Right lobe of liver (tissue), 6 donors: ENCODE measurements at regions not wholly inside any gene's neighbourhood (a gene's known extent, or its start where the extent isn't known, plus 50 kb on each side); places are given as distances from the start of the nearest gene placed in this dataset.
"Not testable (repeated sequence)": the region's sequence is repeated elsewhere in the genome, so short reads cannot be mapped to it uniquely, and the experiment has no call there.

Source experiments
- ATAC-seq, 4 donors: fragments of 200-7000 bp; cut with Tn5 transposase; one replicate each; pipeline ENCODE4 v1.9.1; 2020; ENCODE audit warnings: mild to moderate bottlenecking in 4 of 4, moderate library complexity in 4 of 4
- DNase-seq, 3 donors: peaks; one replicate each; pipeline ENCODE4 v3.0.0-alpha.2; 2020
- H3K27ac ChIP-seq, 3 donors: fragments of 200-600 bp; one replicate each; pipeline ENCODE4 v1.8.0; 2022
- H3K27me3 ChIP-seq, 2 donors: fragments of 200-600 bp; one replicate each; pipeline ENCODE4 v1.8.0; 2022
- H3K36me3 ChIP-seq, 4 donors: fragments of 200-600 bp; sonication (generic) in 1 of 4; one replicate each; pipeline versions ENCODE4 v1.5.1 to v1.8.0; 2017 to 2022; ENCODE audit warnings: control low read depth in 1 of 4
- H3K4me1 ChIP-seq, 4 donors: fragments of 200-600 bp; sonication (generic) in 1 of 4; one replicate each; pipeline versions ENCODE4 v1.5.1 to v1.8.0; 2017 to 2022; ENCODE audit warnings: control low read depth in 1 of 4
- H3K4me3 ChIP-seq, 3 donors: fragments of 200-600 bp; one replicate each; pipeline ENCODE4 v1.8.0; 2022
- H3K9me3 ChIP-seq, 4 donors: fragments of 200-600 bp; sonication (generic) in 1 of 4; one replicate each; pipeline versions ENCODE4 v1.5.1 to v1.8.0; 2017 to 2022; ENCODE audit warnings: control low read depth in 1 of 4
- CTCF ChIP-seq, 4 donors: fragments of 200-600 bp in 3 of 4; fragments of 450-650 bp in 1 of 4; IDR thresholded peaks; one replicate each; pipeline versions ENCODE4 v1.5.1 to v1.8.0; 2016 to 2022; ENCODE audit warnings: antibody characterized with exemption in 4 of 4, mild to moderate bottlenecking in 2 of 4
- POLR2A ChIP-seq: fragments of 450-650 bp; IDR thresholded peaks from one replicate; pipeline ENCODE4 v1.6.1; 2017; ENCODE audit warnings: antibody characterized with exemption, mild to moderate bottlenecking
- WGBS: methylation state at CpG from one replicate; pipeline ENCODE4 v1.1.6; 2018; ENCODE audit warnings: low coverage, low lambda C conversion rate; ENCODE audit not compliant: insufficient coverage; ENCODE audit errors: missing lambda C conversion rate; 5-methylcytosine and 5-hydroxymethylcytosine counted together
- intact Hi-C, 2 donors: fragments of 100-400 bp; cut with DNase I; formaldehyde crosslinking; loops; one replicate each; pipeline versions ENCODE4 v1.11.2 to v1.14.1; 2022
- donor health status: DM: no; HTN: yes; CAD: no.
- donor health status: DM: no; HTN: no; CAD: no.
- donor health status: DM: no; HTN: no; CAD: no.
- donor health status: DM: no; HTN: yes; CAD: no.
- donor health status: DM: no; HTN: yes; CAD: no.

- ATAC-seq (no peak), DNase-seq (peak in 2 of 3 donors; percentile 24 to 40)
- WGBS = 28% methylated on average over 59 of the region's 81 CpGs
- Histone ChIP-seq H3K4me1 (no peaks in the 10 kb centered on the region), H3K27me3 (no peaks in the 10 kb centered on the region), H3K27ac (no peak overlapping the region), H3K36me3 (no peaks in the 10 kb centered on the region), H3K4me3 (no peak overlapping the region), H3K9me3 (no peaks in the 10 kb centered on the region)
- TF ChIP-seq POLR2A (no peak), CTCF (IDR thresholded peaks at IDR 0.05) (no peak)
- intact Hi-C loops = no loop called here
These were observed 192.8 kb downstream of the SHCBP1 start for GRCh38 chr16:46428108-46429061.

- peak in 1 of 3 donors; percentile 31 for DNase-seq
- Histone ChIP-seq H3K9me3 (peaks cover 0 to 1% (median 0%) of the 10 kb centered on the region in 4 donors), H3K27me3 (no peaks in the 10 kb centered on the region), H3K36me3 (no peaks in the 10 kb centered on the region), H3K4me3 (no peak overlapping the region), H3K27ac (no peak overlapping the region), H3K4me1 (no peaks in the 10 kb centered on the region)
- TF ChIP-seq POLR2A (no peak), CTCF (IDR thresholded peaks at IDR 0.05) (no peak)
- no peak for ATAC-seq
- WGBS = 46% methylated on average over 42 of the region's 48 CpGs
- intact Hi-C loops = no loop called here
These were observed 193.7 kb downstream of the SHCBP1 start for GRCh38 chr16:46427340-46428107.

GRCh38 chr16:46426336-46426735 is 194.8 kb downstream of the SHCBP1 start:
- ATAC-seq (no peak), DNase-seq (no peak)
- 67% methylated on average over 1 of the region's 1 CpG for WGBS
- Histone ChIP-seq H3K27ac (no peak overlapping the region), H3K4me3 (no peak overlapping the region), H3K27me3 (no peaks in the 10 kb centered on the region), H3K4me1 (no peaks in the 10 kb centered on the region), H3K9me3 (peaks cover 0 to 9% (median 0%) of the 10 kb centered on the region in 4 donors), H3K36me3 (no peaks in the 10 kb centered on the region)
- TF ChIP-seq POLR2A (no peak), CTCF (IDR thresholded peaks at IDR 0.05) (no peak)
- intact Hi-C loops = no loop called here

- 65% methylated on average over 16 of the region's 16 CpGs for WGBS
- H3K27me3 ChIP-seq = no peaks in the 10 kb centered on the region
- no peak for DNase-seq
- H3K9me3 ChIP-seq = peaks cover 0 to 6% (median 0%) of the 10 kb centered on the region in 4 donors
- intact Hi-C loops = no loop called here
- TF ChIP-seq POLR2A = no peak
- TF ChIP-seq CTCF (IDR thresholded peaks at IDR 0.05) = no peak
- H3K4me3 ChIP-seq = no peak overlapping the region
- no peaks in the 10 kb centered on the region for H3K4me1 ChIP-seq
- H3K36me3 ChIP-seq = no peaks in the 10 kb centered on the region
- ATAC-seq = no peak
- H3K27ac ChIP-seq = no peak overlapping the region
These were observed 217.2 kb downstream of the SHCBP1 start for GRCh38 chr16:46404028-46404427.

- H3K4me1 ChIP-seq, H3K9me3 ChIP-seq, DNase-seq, intact Hi-C loops, H3K27ac ChIP-seq, ATAC-seq, H3K36me3 ChIP-seq, H3K27me3 ChIP-seq, H3K4me3 ChIP-seq: not testable (repeated sequence)
- 50% methylated on average over 18 of the region's 18 CpGs for WGBS
These were observed 222.6 kb downstream of the SHCBP1 start for GRCh38 chr16:46398559-46398958.

- 48% methylated on average over 17 of the region's 18 CpGs for WGBS
- H3K4me3 ChIP-seq, H3K27me3 ChIP-seq, H3K9me3 ChIP-seq, H3K4me1 ChIP-seq, ATAC-seq, H3K27ac ChIP-seq, H3K36me3 ChIP-seq, intact Hi-C loops, DNase-seq: not testable (repeated sequence)
These were observed 224.3 kb downstream of the SHCBP1 start for GRCh38 chr16:46396883-46397270.

- H3K27me3 ChIP-seq, ATAC-seq, H3K4me1 ChIP-seq, intact Hi-C loops, H3K36me3 ChIP-seq, DNase-seq, H3K27ac ChIP-seq, H3K9me3 ChIP-seq, H3K4me3 ChIP-seq: not testable (repeated sequence)
- 54% methylated on average over 31 of the region's 31 CpGs for WGBS
These were observed 224.9 kb downstream of the SHCBP1 start for GRCh38 chr16:46396131-46396882.
